COLO668 (cell line): ENCODE measurements at regions not wholly inside any gene's neighbourhood (a gene's known extent, or its start where the extent isn't known, plus 50 kb on each side); places are given as distances from the start of the nearest gene placed in this dataset.
"Not testable (repeated sequence)": the region's sequence is repeated elsewhere in the genome, so short reads cannot be mapped to it uniquely, and the experiment has no call there.

Source experiments
- DNase-seq: peaks from one replicate; lab custom pipeline; 2025; ENCODE audit not compliant: unreplicated experiment; lab: John Stamatoyannopoulos, UW

GRCh38 chr16:64731891-64732290 is 390.0 kb downstream of the CDH11 start:
- DNase-seq, result no peak

- DNase-seq, result no peak
Observed at GRCh38 chr16:64730261-64730660, 391.6 kb downstream of the CDH11 start.

- DNase-seq, result no peak
Observed at GRCh38 chr16:64724339-64724738, 397.5 kb downstream of the CDH11 start.

GRCh38 chr16:64718486-64718885 is 403.4 kb downstream of the CDH11 start:
- DNase-seq, result no peak

- DNase-seq, result no peak
Observed at GRCh38 chr16:64717871-64718270, 404.0 kb downstream of the CDH11 start.

- DNase-seq, result no peak
Observed at GRCh38 chr16:64715624-64716023, 406.2 kb downstream of the CDH11 start.

GRCh38 chr16:64712026-64712425 is 409.8 kb downstream of the CDH11 start:
- DNase-seq, result no peak

GRCh38 chr16:64711596-64711995 is 410.3 kb downstream of the CDH11 start:
- no peak for DNase-seq

GRCh38 chr16:64711026-64711425 is 410.8 kb downstream of the CDH11 start:
- no peak for DNase-seq

GRCh38 chr16:64705443-64705842 is 416.4 kb downstream of the CDH11 start:
- no peak for DNase-seq

- no peak for DNase-seq
Observed at GRCh38 chr16:64704386-64704785, 417.5 kb downstream of the CDH11 start.

- no peak for DNase-seq
Observed at GRCh38 chr16:64702415-64702814, 419.4 kb downstream of the CDH11 start.

GRCh38 chr16:64700628-64701027 is 421.2 kb downstream of the CDH11 start:
- no peak for DNase-seq

GRCh38 chr16:64696866-64697265 is 425.0 kb downstream of the CDH11 start:
- DNase-seq, result no peak

GRCh38 chr16:64695684-64696083 is 426.2 kb downstream of the CDH11 start:
- DNase-seq, result no peak

GRCh38 chr16:64693946-64694345 is 427.9 kb downstream of the CDH11 start:
- DNase-seq, result no peak

GRCh38 chr16:64687786-64688185 is 434.1 kb downstream of the CDH11 start:
- no peak for DNase-seq

- DNase-seq, result no peak
Observed at GRCh38 chr16:64687123-64687522, 434.7 kb downstream of the CDH11 start.

- DNase-seq, result no peak
Observed at GRCh38 chr16:64679976-64680690, 441.7 kb downstream of the CDH11 start.

- DNase-seq, result no peak
Observed at GRCh38 chr16:64669573-64669972, 452.3 kb downstream of the CDH11 start.

GRCh38 chr16:64667334-64667877 is 454.5 kb downstream of the CDH11 start:
- DNase-seq, result no peak

GRCh38 chr16:64662312-64662711 is 459.6 kb downstream of the CDH11 start:
- DNase-seq, result not testable (repeated sequence)

- DNase-seq, result no peak
Observed at GRCh38 chr16:64659866-64660265, 462.0 kb downstream of the CDH11 start.
